ENCODE measurements at regions not wholly inside any gene's neighbourhood (a gene's known extent, or its start where the extent isn't known, plus 50 kb on each side); places are given as distances from the start of the nearest gene placed in this dataset.

DNA sequence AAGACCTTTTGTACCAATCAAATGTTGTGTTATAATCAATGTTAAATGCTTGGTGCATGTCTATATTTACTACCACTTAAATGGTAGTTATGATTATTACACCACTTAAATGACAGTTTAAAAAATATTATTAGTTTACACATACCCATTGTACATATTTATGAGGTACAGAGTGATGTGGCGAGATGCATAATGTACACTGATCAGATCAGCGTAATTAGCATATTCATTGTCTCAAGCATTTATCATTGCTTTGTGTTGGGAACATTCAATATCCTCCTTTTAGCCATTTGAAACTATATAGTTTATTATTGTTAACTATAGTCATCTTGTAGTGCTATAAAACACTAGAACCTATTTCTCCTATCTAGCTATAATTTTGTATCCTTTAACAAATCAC is 434.4 kb upstream of the ACTBL2 start:
- TF ChIP-seq, protein P1, sequence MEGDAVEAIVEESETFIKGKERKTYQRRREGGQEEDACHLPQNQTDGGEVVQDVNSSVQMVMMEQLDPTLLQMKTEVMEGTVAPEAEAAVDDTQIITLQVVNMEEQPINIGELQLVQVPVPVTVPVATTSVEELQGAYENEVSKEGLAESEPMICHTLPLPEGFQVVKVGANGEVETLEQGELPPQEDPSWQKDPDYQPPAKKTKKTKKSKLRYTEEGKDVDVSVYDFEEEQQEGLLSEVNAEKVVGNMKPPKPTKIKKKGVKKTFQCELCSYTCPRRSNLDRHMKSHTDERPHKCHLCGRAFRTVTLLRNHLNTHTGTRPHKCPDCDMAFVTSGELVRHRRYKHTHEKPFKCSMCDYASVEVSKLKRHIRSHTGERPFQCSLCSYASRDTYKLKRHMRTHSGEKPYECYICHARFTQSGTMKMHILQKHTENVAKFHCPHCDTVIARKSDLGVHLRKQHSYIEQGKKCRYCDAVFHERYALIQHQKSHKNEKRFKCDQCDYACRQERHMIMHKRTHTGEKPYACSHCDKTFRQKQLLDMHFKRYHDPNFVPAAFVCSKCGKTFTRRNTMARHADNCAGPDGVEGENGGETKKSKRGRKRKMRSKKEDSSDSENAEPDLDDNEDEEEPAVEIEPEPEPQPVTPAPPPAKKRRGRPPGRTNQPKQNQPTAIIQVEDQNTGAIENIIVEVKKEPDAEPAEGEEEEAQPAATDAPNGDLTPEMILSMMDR (IDR thresholded peaks at IDR 0.05), result no peak
- TF ChIP-seq EZH2 (IDR thresholded peaks at IDR 0.05), result no peak
- no peak for TF ChIP-seq EZH2phosphoT487 (IDR thresholded peaks at IDR 0.05)
